ENCODE measurements at regions not wholly inside any gene's neighbourhood (a gene's known extent, or its start where the extent isn't known, plus 50 kb on each side); places are given as distances from the start of the nearest gene placed in this dataset.

DNA sequence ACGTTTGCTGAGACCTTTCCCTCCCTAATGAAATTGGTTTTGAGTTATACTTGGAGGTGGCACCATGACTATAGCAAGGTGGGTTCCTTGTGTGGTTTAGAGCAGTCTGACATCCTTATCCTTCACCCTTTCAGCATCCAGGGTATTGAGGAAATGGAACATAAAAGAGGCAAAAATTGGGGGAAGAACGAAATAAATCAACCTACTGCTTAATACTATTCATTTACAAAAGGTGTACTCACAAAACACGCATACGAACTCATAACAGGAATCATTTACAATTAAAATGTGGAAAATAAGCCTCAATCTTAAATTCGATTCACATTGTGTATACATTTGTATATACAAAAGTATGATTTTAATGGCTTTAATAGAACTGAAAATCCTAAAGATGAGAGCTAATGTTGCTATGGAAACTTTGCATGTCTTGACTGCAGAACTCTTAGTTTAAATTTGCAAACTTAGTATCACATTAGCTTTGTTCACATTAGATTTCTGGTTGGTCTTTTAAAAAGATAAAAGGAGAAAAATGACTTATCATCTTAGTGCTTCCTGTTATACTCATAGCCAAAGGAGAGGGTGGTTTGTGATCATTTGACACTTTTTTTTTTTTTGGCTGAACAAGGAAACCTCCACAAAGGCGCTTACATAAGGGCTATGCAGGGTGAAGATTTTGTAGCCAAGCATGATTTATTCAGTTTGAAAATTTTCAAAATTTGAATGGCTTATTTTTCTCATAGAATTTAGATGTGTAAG, 76.1 kb upstream of the ATXN1 start:
- Histone ChIP-seq H3K36me3 (ENCODE audit: control insufficient read depth in 2 of 2, extremely low read depth in 1 of 2, insufficient read depth in 2 of 2, low read length in 2 of 2) (no peaks in the 10 kb centered on the region), H3K4me3 (ENCODE audit: control insufficient read depth in 2 of 3, extremely low read depth in 1 of 3, insufficient read depth in 2 of 3, low read depth in 1 of 3, low read length in 3 of 3) (no peak overlapping the region), H3K4me2 (ENCODE audit: control insufficient read depth, extremely low read depth, insufficient read depth, low read depth, low read length) (no peak overlapping the region), H3K9me3 (ENCODE audit: control insufficient read depth, low read depth, low read length) (no peaks in the 10 kb centered on the region), H3K4me1 (ENCODE audit: control insufficient read depth, extremely low read depth, insufficient read depth, low read length) (peaks cover 23% of the 10 kb centered on the region), H3K9ac (ENCODE audit: control insufficient read depth, extremely low read depth, insufficient read depth, low read length) (no peak overlapping the region), H3K79me2 (ENCODE audit: control insufficient read depth, insufficient read depth, low read length) (no peaks in the 10 kb centered on the region), H3K27ac (ENCODE audit: control insufficient read depth, insufficient read depth, low read length) (no peak overlapping the region), H2AFZ (ENCODE audit: control insufficient read depth, low read length) (no peak overlapping the region), H4K20me1 (ENCODE audit: control insufficient read depth, extremely low read depth, insufficient read depth, low read length) (no peaks in the 10 kb centered on the region), H3K9me1 (ENCODE audit: control insufficient read depth, extremely low read depth, insufficient read depth, low read length) (no peaks in the 10 kb centered on the region), H3K27me3 (ENCODE audit: control insufficient read depth, extremely low read depth, insufficient read depth, low read length) (no peaks in the 10 kb centered on the region)
- TF ChIP-seq EZH2 (IDR thresholded peaks at IDR 0.05; ENCODE audit: low read length): no peak
- TF ChIP-seq, protein P1, sequence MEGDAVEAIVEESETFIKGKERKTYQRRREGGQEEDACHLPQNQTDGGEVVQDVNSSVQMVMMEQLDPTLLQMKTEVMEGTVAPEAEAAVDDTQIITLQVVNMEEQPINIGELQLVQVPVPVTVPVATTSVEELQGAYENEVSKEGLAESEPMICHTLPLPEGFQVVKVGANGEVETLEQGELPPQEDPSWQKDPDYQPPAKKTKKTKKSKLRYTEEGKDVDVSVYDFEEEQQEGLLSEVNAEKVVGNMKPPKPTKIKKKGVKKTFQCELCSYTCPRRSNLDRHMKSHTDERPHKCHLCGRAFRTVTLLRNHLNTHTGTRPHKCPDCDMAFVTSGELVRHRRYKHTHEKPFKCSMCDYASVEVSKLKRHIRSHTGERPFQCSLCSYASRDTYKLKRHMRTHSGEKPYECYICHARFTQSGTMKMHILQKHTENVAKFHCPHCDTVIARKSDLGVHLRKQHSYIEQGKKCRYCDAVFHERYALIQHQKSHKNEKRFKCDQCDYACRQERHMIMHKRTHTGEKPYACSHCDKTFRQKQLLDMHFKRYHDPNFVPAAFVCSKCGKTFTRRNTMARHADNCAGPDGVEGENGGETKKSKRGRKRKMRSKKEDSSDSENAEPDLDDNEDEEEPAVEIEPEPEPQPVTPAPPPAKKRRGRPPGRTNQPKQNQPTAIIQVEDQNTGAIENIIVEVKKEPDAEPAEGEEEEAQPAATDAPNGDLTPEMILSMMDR (optimal IDR thresholded peaks at IDR 0.05 in 1 of 3, IDR thresholded peaks at IDR 0.05 in 1 of 3, conservative IDR thresholded peaks at IDR 0.05 in 1 of 3; ENCODE audit: extremely low read depth in 1 of 3, insufficient read depth in 2 of 3, low read length in 3 of 3): no peak
- FAIRE-seq: no peak
- dilution Hi-C loops (cut with MboI; ENCODE audit: extremely low pct_ligation_motif_present, low sequenced_read_pairs): no loop called here
- DNase-seq (ENCODE audit: low read depth, low spot score): no peak

- Histone ChIP-seq H2AFZ (ENCODE audit: control insufficient read depth, low read length) (no peak overlapping the region), H3K9me3 (ENCODE audit: control insufficient read depth, low read depth, low read length) (no peaks in the 10 kb centered on the region), H3K27me3 (ENCODE audit: control insufficient read depth, extremely low read depth, insufficient read depth, low read length) (no peaks in the 10 kb centered on the region), H3K27ac (ENCODE audit: control insufficient read depth, insufficient read depth, low read length) (no peak overlapping the region), H3K4me2 (ENCODE audit: control insufficient read depth, extremely low read depth, insufficient read depth, low read depth, low read length) (no peak overlapping the region), H3K4me3 (ENCODE audit: control insufficient read depth in 2 of 3, extremely low read depth in 1 of 3, insufficient read depth in 2 of 3, low read depth in 1 of 3, low read length in 3 of 3) (no peak overlapping the region), H3K4me1 (ENCODE audit: control insufficient read depth, extremely low read depth, insufficient read depth, low read length) (peaks cover 16% of the 10 kb centered on the region), H4K20me1 (ENCODE audit: control insufficient read depth, extremely low read depth, insufficient read depth, low read length) (no peaks in the 10 kb centered on the region), H3K9ac (ENCODE audit: control insufficient read depth, extremely low read depth, insufficient read depth, low read length) (no peak overlapping the region), H3K9me1 (ENCODE audit: control insufficient read depth, extremely low read depth, insufficient read depth, low read length) (no peaks in the 10 kb centered on the region), H3K36me3 (ENCODE audit: control insufficient read depth in 2 of 2, extremely low read depth in 1 of 2, insufficient read depth in 2 of 2, low read length in 2 of 2) (no peaks in the 10 kb centered on the region), H3K79me2 (ENCODE audit: control insufficient read depth, insufficient read depth, low read length) (no peaks in the 10 kb centered on the region)
- FAIRE-seq (no peak), DNase-seq (ENCODE audit: low read depth, low spot score) (no peak)
- dilution Hi-C loops (cut with MboI; ENCODE audit: extremely low pct_ligation_motif_present, low sequenced_read_pairs): no loop called here
- TF ChIP-seq, protein P1 (optimal IDR thresholded peaks at IDR 0.05 in 1 of 3, IDR thresholded peaks at IDR 0.05 in 1 of 3, conservative IDR thresholded peaks at IDR 0.05 in 1 of 3; ENCODE audit: extremely low read depth in 1 of 3, insufficient read depth in 2 of 3, low read length in 3 of 3): no peak
- no peak for TF ChIP-seq EZH2 (IDR thresholded peaks at IDR 0.05; ENCODE audit: low read length)
Measured at GRCh38 chr6:16836144-16836981, 75.1 kb upstream of the ATXN1 start.
